Fibroblast of skin of left quadriceps (primary cell): ENCODE measurements at regions not wholly inside any gene's neighbourhood (a gene's known extent, or its start where the extent isn't known, plus 50 kb on each side); places are given as distances from the start of the nearest gene placed in this dataset.

ENCODE experiments used
- DNase-seq, 2 experiments: peaks; one replicate each; pipeline ENCODE4 v3.0.0-alpha.2; 2013; ENCODE audit warnings: low read depth in 2 of 2

DNA sequence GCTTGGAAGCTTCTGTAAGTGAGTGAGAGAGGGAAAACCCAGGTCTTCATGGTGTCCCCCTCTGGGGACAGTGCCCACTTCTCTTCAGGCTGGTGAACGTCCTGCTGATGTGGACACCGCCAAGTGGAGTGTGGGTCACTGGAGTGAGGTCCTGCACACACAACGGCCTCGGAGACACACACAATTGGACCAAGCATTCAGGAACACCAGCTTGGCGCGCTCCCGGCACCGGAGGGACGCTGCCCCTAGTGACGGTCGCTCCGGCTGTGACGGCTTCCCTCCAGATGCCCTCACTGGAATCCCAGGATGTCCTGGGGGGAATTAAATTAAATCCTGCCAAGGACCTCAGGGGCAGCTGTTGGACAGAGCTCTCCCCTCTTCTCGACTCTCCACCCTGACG, 123.1 kb downstream of the ZNF664 start:
- no peak for DNase-seq

DNA sequence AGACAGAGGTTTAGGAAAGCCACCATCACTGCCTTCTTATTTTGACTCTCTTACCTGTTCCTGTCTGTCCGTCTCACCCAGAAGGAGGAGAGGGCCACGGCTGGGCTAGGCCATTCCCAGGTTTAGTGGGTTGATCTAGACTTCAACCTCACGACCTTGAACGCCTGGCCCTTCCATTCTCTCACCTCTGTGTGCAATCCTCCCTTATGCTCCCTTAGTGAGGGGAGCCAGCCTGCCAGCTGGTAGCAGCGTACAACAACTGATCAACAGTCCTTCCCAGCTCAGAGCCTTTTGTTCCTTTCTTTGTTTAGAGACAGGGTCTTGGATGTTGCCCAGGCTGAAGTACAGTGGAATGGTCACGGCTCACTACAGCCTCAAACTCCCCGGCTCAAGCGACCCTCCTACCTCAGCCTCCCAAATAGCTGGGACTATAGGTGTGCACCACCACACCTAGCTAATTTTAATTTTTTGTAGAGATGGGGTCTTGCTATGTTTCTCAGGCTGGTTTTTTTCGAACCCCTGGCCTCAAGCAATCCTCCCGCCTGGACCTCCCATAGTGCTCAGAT, 123.9 kb downstream of the ZNF664 start:
- no peak for DNase-seq

DNA sequence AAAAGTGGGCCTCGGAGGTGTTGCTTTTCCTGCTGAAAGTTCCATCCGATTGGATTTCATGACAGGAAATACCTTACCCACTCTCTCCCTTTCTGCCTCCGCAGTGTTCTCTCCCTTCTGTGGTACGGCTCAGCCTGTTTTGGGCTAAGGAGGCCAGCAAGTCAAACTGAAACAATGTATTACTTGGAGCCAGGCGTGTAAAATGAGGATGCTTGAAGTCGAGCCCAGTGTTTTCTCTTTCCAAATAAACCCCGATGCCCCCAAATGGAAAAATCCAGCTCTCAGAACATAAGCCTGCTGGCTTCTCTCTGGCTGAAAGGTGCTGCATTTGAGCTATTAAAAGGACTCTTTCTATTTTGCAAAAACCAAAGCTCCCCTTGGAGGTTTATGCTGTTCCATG, 124.7 kb downstream of the ZNF664 start:
- no peak for DNase-seq

DNA sequence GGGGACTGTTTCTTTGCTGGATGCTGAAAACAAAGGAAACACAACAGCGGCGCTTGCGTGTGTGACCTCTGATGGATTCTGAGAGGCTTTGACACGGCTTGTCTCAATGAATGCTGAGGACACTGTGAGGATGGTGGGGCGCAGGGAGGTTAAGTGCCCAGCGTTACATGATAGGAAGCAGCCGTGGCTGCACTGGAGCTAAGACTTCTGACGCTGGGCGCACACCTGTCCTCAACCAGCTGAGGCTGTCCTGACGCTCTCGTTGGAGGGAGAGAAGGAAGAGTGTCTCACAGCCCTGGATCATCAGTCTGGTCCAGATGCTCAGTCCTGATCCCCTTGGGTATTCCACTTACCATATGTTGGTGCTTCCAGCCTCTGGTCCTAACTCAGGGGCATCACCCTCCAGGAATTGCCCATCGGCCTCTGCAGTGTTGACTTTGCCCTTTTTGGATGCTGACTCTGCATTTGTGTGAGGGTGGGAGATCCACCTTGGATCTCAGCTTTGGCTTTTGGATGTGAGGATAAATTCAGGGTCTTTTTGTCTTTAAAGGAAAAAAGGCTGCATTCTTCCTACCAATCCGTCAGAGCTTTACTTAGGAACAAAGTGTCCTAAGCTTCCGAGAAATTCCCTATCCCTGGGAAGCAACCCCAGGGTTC, 125.2 kb downstream of the ZNF664 start:
- no peak for DNase-seq

DNA sequence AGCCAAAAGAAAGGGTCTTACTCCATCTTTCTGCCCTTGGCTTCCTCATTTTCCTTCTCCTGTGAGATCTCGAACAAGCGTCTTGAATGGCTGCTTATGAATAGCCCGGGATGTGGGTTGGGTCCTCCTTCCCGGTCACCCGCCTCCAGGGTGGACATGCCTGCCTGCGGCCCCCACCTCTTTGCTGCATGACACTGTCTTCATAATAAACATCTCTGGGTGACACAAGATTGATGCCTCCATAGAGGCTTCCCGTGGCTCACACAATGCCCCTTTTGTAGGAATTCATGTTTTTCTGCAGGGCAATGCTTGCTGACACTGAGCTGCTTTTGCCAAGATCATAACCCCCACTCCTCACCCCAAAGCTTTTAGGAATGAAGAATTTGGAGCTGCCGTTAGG, 125.9 kb downstream of the ZNF664 start:
- DNase-seq = no peak

DNA sequence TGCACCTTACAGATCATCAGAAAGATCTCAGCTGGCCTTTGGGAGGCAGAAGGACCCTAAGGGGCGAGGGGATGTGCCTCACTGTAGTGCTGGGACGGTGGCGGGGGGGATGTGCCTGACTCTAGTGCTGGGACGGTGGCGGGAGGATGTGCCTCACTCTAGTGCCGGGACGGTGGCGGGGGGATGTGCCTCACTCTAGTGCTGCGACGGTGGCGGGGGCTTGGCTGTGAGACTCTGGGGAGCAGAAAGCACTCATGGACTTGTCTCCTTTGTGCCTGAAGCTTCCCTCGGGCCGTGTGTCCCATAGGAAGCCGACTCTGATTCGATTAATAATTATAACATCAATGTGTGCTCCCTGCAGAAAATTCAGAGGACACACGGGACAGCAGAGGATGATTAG, 126.6 kb downstream of the ZNF664 start:
- no peak for DNase-seq

DNA sequence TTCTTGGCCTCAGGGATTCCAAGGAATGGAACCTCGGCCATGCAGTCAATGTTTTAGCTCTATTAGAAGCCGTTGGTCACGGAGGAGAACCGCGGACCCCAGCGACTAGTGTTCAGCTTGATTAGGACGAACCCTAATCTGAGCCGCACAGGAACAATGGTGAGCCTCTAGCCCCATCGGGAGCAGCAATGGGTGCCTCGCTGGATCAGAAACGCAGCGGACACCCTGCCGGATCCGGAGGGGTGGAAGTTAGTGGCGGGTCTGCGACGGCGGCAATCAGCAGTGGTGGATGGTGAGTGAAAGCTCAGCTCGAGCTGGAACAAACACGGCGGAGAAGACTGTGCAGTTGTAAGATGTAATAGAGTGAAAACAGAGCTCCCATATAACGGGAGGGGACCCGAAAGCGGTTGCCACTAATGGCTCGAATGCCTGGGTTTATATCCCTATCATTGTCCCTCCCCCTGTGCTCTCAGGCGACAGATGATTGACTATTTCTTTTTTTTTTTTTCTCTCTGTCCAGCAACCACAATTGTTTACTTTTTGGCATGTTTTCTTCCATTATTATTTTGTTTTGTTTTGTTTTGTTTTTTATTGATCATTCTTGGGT, 127.7 kb downstream of the ZNF664 start:
- no peak for DNase-seq

DNA sequence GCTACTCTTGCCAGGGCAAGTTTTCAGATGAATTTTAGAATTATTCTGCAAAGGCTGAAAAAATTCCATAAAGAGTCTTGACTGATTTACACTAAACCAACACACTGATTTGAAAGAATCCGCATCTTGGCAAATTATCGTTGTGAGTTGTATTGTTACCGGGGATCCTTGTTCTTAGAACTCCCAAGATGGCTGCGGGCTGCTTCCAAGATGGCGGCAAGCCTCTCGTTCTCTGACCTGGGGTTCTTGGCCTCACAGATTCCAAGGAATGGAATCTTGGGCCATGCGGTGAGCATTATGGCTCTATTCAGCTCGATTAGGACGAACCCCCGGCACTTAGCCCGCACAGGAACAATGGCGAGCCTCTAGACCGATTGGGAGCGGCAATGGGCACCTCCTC, 132.5 kb downstream of the ZNF664 start:
- no peak for DNase-seq

DNA sequence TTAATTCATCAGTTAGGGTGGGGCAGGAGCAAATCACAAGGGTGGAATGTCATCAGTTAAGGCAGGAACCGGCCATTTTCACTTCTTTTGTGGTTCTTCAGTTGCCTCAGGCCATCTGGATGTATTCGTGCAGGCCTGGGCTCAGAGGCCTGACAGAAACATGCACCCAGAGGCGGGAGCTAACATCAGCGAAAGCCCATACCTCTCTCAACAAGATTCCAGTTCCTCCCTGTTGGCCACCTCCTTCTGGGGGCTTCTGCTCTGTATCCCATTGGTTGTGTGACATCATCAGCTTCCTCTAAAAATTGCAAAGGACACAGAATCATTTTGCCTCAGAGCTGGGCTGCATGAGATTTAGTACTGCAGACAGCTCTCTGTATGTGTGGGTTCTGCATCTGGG, 134.3 kb downstream of the ZNF664 start:
- DNase-seq = no peak

DNA sequence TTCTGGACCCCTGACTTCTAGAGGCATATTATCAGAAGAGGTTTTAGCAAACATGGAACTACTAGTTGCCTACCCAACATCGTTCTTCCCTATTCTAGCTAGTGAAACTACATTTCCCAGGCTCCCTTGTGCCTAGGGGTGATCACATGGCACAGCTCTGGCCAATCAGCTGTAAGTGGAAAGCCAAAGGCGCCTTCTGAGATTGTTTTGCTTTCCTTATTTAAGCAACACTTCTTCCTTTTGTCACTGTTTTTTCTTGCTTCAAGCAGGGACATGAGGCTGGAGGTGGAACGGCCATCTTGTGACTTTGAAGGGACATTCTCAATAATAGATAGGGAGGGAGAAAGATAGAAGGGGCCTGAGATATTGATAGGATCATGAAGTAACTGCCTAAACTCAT, 136.7 kb downstream of the ZNF664 start:
- no peak for DNase-seq

DNA sequence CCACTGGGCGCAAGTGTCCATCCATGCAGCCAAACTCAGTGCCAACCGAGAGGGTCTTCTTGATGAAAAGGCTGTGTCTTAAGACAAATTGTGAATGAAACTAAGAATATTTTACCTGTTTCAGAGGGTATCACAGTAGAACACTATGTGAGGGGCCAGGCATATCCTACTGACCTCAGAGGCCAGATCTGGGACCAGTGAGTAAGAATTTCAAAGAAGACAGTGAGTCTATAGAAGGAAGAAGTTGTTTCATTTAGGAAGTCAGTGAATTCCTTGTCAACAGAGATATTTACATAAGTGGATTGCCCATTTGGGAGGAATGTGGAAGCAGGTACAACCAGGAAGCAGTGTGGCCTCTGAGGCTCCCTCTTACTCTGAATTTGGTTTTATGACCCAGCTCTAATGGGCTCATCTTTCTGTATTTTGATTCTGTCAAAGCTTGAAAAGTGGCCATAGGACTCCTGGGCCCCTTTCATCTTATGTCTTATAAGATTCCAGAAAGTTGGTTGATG, 137.4 kb downstream of the ZNF664 start:
- no peak for DNase-seq

DNA sequence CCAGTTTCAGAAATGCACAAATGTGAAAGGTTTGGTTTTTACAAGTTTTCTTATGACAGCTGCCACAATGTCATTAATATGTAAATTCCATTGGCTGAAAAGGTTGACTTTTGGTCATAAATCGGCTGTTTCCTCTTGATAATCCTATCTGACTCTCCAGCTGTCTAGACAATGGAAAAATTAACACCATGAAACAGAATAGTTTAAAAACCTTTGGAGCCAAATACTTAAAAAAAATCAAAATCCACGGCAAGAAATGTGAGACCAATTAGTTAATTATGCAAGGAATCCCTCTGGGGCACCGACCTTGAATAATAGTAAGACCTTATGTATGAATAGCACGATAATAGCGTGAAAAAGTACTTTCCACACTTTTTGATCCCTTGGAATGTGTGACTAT, 138.0 kb downstream of the ZNF664 start:
- DNase-seq = no peak

DNA sequence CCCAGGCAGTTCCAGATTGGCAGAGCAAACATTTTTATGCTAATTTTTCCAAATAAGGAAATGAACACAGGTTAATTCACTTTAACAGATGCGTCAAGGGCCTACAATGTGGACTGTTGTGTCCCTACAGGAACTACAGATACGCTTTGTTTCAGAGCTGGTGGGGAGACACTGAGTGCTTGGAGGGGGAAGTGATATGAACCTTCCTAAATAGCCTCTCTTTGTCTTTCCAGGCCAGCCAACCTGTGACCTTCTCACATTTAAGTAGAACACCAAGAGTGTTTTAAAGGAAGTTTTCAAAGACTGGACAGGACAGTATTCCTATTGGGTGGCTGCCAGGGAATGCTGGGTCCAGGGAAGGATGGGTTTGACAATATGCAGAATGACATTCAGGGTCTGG, 141.3 kb downstream of the ZNF664 start:
- no peak for DNase-seq

DNA sequence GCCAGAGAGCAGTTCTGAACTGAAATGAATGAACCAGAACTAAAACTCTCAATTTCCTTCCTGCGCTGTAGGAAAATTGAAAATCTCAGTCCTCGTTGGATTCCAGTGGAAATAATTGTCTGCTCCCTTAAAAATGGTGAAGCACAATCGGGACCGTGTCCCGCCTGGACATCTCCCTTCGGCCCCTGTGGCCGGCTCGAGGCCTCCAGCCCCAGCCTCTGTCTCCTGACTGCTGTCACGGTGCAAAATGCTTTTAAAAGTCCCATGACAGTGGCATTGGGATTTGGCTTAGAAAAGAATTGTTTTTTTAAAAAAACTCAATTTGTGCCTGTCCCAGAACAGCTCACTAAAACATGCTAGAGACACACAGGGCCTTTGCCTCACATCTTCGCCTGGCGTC, 142.5 kb downstream of the ZNF664 start:
- no peak for DNase-seq

DNA sequence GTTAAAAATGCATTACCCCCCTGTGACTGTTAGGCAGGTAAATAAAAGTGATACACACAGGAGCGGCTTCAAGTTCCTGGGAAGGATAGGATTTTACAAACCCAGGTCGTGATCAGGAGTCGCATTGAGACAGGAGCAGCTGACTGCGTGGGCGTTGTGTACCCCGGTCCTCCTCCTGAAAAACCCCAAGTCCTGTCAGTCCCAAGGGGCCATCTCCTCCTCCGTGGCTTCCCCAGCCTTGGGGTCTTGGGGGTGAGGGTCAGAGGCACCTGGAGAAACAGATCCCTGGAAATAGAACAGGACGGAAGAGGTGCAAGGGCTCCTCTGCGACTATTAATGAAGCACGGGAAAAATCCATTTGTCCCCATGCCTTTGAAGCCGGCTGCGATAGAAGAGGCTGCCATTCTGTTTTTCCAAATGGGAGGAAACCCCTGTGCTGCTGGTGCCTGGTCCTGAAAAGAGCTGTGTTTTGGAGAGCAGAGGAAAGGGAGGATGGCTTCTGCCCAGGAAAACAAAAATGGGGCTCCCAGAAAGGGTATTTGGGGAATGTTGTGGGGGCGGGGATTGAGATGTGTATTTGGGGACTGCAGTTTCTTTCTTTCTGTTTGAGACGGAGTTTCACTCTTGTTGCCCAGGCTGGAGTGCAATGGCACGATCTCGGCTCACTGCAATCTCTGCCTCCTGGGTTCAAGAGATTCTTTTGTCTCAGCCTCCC, 143.1 kb downstream of the ZNF664 start:
- DNase-seq = no peak

DNA sequence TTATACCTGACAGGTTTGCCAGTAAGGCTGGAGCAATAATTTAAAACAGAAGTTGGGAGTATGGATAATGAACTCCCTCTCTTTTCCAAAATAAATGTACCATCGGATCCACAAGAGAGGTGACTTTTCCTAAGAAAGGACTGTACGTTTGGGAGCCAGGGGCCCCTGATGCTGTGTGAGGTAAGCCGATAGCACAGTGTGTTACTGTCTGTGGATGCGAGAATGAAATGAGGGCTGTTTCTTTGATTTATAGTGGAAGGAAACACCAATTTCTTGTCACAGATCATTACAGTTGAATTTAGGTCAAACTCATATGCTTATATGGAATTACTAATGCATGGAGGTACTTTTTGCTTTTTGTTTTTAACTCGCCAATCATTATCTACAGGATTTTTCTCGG, 147.7 kb downstream of the ZNF664 start:
- DNase-seq = no peak

DNA sequence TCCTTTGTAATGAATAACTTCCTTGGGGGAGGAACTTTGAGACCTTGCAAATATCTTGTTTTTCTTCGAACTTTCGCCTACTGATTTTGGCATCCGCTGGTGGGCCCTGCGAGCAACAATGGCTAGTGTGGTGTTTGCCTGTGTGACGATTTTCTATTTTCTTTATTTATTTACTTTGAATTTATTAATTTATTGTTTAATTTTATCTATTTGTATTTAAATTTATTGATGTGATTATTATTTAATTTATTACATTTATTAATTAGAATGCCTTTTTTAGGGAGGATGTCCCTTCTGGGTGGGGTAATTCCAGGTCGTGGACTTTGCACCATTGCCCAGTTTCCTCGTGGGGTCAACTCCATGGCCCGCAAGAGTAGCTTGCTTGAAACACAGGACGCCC, 149.7 kb downstream of the ZNF664 start:
- DNase-seq = no peak

DNA sequence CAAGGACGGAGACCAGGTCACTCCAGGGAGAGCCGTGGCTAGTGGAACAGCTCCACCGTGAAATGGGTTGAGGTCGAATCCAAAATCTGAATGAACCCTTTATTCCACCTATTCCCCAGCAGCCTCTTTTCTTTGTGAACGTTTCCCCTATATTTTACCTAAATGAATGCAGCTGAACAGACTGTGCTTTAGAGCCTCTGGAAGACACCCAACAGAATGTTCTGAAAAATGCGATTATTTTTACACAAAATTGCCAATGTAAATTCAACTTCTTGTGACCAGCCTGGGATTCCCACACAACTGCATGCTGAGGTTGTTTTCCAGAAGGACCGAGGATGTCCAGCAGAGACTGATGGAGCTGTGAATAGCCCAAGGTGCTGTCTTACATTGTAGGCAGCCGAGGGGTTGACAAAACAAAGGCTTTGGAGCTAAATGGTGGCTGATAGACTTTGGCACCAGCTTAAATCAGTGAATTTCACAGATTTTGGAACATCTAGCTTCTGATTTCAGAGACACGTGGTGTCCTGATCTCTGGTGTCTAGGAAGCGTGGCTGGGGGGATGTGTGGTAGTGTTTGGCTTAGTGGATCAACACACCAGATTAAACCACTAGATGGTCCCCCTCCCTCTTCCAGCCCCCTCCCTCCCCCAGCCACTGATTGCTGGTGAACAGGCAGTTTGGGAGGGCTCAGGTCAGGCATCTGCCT, 150.4 kb downstream of the ZNF664 start:
- DNase-seq = no peak

DNA sequence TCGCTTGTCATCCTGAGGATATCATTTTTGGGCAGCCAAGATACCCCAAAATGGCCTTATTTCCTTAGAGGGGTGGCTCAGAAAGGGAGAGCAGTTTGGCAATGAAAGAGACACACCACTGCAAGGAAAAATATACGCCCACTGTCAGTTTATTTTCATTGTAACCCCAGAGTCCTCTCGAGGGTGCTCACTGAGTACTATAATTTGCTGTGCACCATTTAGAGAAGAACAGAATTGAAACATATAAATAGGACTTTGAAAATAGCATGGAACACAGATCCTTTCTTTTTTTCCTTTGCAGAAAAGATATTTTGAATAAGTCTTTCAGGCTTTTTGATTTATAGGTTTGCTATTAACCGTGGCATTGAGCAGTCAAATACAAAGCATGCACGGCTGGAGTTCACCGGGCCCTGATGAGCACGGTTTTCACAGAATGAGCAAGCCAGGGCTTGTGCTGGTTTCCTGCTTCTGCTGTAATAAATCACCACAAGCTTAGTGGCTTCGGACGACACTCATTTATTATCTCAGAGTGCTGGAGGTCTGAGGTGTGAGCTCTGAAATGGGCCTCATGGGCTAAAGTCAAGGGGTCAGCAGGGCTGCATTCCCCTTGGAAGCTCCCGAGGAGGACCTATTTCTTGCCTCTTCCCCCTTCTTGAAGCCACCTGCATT, 152.3 kb downstream of the ZNF664 start:
- no peak for DNase-seq

DNA sequence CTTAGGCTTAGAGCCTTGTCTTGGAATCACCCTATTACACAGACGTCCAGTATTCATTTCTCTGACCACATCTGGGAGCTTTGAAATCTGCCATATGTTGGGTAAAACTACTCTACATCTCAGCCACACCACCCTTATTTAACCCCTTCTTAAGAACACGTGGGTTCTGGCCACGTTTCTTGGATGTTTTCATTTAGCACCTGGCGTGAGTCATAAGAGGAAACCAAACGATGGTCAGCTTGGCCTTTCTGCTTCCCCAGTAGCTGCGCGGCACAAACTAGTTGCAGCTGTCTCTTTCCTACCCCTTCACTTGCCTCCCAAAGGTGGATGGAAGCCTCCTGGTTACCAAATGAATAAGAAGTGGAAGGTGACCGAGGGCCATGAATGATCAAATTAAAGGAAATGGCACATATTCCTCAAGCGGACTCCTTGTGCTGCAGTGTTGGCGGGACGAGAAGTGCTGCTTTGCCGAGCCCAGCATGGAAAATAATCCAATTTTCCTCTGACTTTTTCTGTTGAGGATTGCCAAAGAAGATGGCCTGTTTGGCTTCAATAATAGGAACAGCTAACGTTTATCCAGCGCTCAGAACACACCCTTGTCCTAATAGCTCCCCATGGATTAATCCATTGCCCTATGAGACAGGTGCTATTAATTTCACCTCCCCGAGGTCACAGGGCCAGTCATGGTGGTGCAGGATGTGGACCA, 154.1 kb downstream of the ZNF664 start:
- no peak for DNase-seq

DNA sequence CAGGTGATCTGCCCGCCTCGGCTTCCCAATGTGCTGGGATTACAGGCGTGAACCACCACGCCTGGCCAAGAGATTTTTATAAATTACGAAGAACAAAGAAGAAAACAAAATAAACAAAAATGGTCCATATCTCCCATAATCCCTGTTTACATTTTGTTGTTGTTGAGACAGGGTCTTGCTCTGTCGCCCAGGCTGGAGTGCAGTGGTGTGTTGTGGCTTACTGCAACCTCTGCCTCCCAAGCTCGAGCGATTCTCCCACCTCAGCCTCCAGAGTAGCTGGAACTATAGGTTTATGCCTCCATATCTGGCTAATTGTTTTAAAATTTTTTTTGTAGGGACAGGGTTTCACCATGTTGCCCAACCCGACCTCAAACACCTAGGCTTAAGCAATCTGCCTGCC, 156.1 kb downstream of the ZNF664 start:
- no peak for DNase-seq
